Peyer's patch (tissue), 4 donors: ENCODE measurements at regions not wholly inside any gene's neighbourhood (a gene's known extent, or its start where the extent isn't known, plus 50 kb on each side); places are given as distances from the start of the nearest gene placed in this dataset.

Experiments
- CTCF ChIP-seq, 6 experiments: fragments of 450-650 bp in 4 of 6; fragments of 200-600 bp in 2 of 6; sonication (generic) in 1 of 6; IDR thresholded peaks; one replicate each; pipeline ENCODE4 v1.5.1; 2017 to 2019; ENCODE audit warnings: antibody characterized with exemption in 6 of 6, mild to moderate bottlenecking in 3 of 6, moderate library complexity in 1 of 6
- POLR2A ChIP-seq, 2 donors: fragments of 450-650 bp; IDR thresholded peaks; one replicate each; pipeline ENCODE4 v1.5.1; 2017; ENCODE audit warnings: antibody characterized with exemption in 2 of 2, mild to moderate bottlenecking in 2 of 2, moderate library complexity in 2 of 2

GRCh38 chr3:159907828-159908227, 80.8 kb upstream of the IL12A start:
- TF ChIP-seq CTCF (IDR thresholded peaks at IDR 0.05) (no peak), POLR2A (IDR thresholded peaks at IDR 0.05) (no peak)
